Pancreas (tissue), 10 donors: ENCODE measurements at regions not wholly inside any gene's neighbourhood (a gene's known extent, or its start where the extent isn't known, plus 50 kb on each side); places are given as distances from the start of the nearest gene placed in this dataset.

Experiments used
- ATAC-seq, 4 donors: fragments of 200-7000 bp; cut with Tn5 transposase; one replicate each; pipeline versions ENCODE4 v1.8.0 to v1.9.1; 2020; ENCODE audit warnings: mild to moderate bottlenecking in 4 of 4, moderate library complexity in 4 of 4
- DNase-seq, 6 donors: peaks; one replicate each; pipeline ENCODE4 v3.0.0-alpha.2; 2020
- FAIRE-seq: peaks from 2 replicates; lab custom pipeline; 2012; peaks lifted over from hg19 to GRCh38; lab: Jason Lieb, UNC
- H3K27ac ChIP-seq, 4 donors: fragments of 200-600 bp; sonication (generic); 1 replicate in 3 of 4; 2 replicates in 1 of 4; pipeline versions ENCODE4 v1.5.0 to v1.8.0; 2020
- H3K27me3 ChIP-seq, 4 donors: fragments of 200-600 bp; one replicate each; pipeline ENCODE4 v1.8.0; 2021
- H3K36me3 ChIP-seq, 3 donors: fragments of 200-600 bp; sonication (generic) in 1 of 3; one replicate each; pipeline versions ENCODE4 v1.5.0 to v1.8.0; 2020 to 2021
- H3K4me1 ChIP-seq, 3 donors: fragments of 200-600 bp; one replicate each; pipeline ENCODE4 v1.8.0; 2021
- H3K4me3 ChIP-seq, 4 donors: fragments of 200-600 bp; sonication (generic) in 2 of 4; one replicate each; pipeline versions ENCODE4 v1.5.0 to v1.8.0; 2020 to 2021
- H3K9me3 ChIP-seq, 4 donors: fragments of 200-600 bp; one replicate each; pipeline ENCODE4 v1.8.0; 2021
- WGBS, 2 donors: extraction: QIAGEN DNeasy Blood & Tissue Kit; methylation state at CpG; one replicate each; pipeline ENCODE4 v1.1.7; 2013; 5-methylcytosine and 5-hydroxymethylcytosine counted together
- intact Hi-C, 3 donors: fragments of 100-400 bp; cut with DNase I; formaldehyde crosslinking; loops; one replicate each; pipeline versions ENCODE4 v1.11.1 to v1.14.2; 2022
- TF ChIP-seq, protein P1 (sequence below), 4 donors: fragments of 200-600 bp; sonication (generic) in 3 of 4; IDR thresholded peaks; one replicate each; pipeline versions ENCODE4 v1.5.0 to v1.8.0; 2021; ENCODE audit warnings: antibody characterized with exemption in 4 of 4
- donor health status: healthy with polysubstance abuse.
- donor health status: DM: no; HTN: no; CAD: no; lungs with moderate emphysema.
- donor health status: DM: no; HTN: no; CAD: no.
- donor health status: control.
- donor health status: control.
- donor health status: Bipolar disorder and iron deficiency.
- donor health status: DM: yes; HTN: yes; CAD: no.
- donor health status: DM: no; HTN: no; CAD: no.
- donor health status: DM: no; HTN: no; CAD: no.
- donor health status: DM: yes; HTN: yes; CAD: no.

DNA sequence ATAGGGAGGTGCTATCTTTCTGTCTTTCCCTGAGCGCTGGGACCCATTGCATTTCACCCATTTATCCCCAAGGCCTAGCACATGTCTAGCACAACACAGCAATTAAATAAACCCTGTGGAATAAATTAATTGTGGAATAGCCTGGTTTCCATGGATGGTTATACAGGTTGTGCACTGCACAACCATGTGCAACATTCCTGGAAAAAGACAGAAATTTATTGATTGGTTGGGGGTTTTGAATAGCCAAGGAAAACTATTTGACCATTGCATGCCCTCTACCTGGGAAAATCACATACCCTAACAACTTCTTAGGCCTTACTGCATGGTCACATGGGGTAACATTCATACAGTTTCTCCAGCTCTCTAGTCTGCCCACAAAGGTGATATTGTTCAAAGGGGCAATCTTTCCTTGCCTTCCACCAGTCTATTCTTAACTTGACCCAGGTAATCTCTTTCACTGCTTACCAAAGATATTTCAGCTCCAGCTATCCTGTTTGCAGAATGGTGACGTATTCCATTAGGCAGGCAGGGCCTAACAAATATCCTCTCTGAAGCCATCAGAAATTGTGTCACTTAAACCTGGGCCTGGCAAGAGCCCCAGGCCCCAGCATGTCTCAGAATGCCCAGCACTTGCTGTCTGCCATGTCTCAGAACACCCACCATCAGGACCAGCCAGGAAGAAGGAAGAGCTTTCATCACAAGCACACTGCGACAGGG, 157.9 kb upstream of the RAB4A start:
- FAIRE-seq: no peak
- no peak overlapping the region for H3K4me3 ChIP-seq
- TF ChIP-seq, protein P1, sequence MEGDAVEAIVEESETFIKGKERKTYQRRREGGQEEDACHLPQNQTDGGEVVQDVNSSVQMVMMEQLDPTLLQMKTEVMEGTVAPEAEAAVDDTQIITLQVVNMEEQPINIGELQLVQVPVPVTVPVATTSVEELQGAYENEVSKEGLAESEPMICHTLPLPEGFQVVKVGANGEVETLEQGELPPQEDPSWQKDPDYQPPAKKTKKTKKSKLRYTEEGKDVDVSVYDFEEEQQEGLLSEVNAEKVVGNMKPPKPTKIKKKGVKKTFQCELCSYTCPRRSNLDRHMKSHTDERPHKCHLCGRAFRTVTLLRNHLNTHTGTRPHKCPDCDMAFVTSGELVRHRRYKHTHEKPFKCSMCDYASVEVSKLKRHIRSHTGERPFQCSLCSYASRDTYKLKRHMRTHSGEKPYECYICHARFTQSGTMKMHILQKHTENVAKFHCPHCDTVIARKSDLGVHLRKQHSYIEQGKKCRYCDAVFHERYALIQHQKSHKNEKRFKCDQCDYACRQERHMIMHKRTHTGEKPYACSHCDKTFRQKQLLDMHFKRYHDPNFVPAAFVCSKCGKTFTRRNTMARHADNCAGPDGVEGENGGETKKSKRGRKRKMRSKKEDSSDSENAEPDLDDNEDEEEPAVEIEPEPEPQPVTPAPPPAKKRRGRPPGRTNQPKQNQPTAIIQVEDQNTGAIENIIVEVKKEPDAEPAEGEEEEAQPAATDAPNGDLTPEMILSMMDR (IDR thresholded peaks at IDR 0.05): no peak
- intact Hi-C loops: no loop called here
- peaks cover 18 to 37% (median 34%) of the 10 kb centered on the region in 3 donors for H3K4me1 ChIP-seq
- H3K27me3 ChIP-seq: no peaks in the 10 kb centered on the region
- no peaks in the 10 kb centered on the region for H3K9me3 ChIP-seq
- 79 to 80% methylated on average over 3 of the region's 3 CpGs for WGBS, 2 donors
- peak; percentile 5 to 35 (median 21) for ATAC-seq
- no peaks in the 10 kb centered on the region for H3K36me3 ChIP-seq
- peak overlapping the region in 3 of 4 donors; percentile 20 to 43 (median 20) for H3K27ac ChIP-seq
- no peak for DNase-seq

DNA sequence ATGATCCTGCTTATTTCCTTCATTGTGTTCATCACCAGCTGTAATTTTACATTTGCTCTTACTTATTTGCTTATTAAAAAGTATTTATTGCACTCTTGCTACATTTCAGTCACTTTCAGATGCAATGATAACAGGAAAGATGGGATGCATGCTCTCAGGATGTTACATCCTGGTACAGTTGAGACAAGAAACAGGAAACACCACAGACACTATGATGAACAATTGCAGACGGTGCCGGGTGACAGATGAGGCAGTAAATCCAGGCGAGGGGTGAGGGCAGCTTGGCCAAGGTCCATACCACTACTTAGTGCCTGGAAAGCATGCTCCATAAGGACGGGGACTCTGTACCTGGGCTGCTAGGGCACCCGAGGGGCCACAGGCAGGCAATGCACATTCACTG, 156.6 kb upstream of the RAB4A start:
- intact Hi-C loops: no loop called here
- Histone ChIP-seq H3K27me3 (no peaks in the 10 kb centered on the region), H3K4me1 (peaks cover 18 to 37% (median 35%) of the 10 kb centered on the region in 3 donors), H3K36me3 (no peaks in the 10 kb centered on the region), H3K27ac (no peak overlapping the region), H3K4me3 (no peak overlapping the region), H3K9me3 (no peaks in the 10 kb centered on the region)
- WGBS, 2 donors: 62 to 69% methylated on average over 5 of the region's 5 CpGs
- TF ChIP-seq, protein P1 (IDR thresholded peaks at IDR 0.05): no peak
- DNase-seq: no peak
- no peak for FAIRE-seq
- ATAC-seq: no peak

DNA sequence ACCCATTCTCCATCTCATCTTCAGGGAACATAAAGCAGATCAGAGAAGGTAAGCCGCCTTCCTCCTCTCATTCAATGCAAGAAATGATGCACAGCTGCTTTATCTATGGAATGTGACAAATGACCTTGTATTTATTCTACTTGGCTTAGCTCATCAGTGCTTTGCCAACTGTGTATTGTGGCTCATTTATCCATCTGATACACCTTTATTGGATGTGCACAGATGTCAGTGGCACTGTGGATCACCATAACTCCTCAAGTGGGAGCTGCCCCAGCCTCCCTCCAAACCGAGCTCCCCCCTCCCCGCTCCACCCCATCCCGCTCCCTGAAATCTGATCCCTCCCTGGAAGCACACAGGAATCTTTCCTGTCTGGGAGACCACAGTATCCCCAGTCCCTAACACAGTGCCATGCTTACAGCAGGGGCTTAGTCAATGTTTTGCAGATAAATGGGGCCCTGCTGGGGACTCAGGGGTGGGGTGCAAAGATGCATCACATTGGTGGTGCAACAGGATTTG, 156.0 kb upstream of the RAB4A start:
- Histone ChIP-seq H3K9me3 (no peaks in the 10 kb centered on the region), H3K4me3 (no peak overlapping the region), H3K27me3 (no peaks in the 10 kb centered on the region), H3K27ac (no peak overlapping the region), H3K4me1 (peaks cover 16 to 36% (median 35%) of the 10 kb centered on the region in 3 donors), H3K36me3 (no peaks in the 10 kb centered on the region)
- TF ChIP-seq, protein P1 (IDR thresholded peaks at IDR 0.05): no peak
- intact Hi-C loops: no loop called here
- no peak for DNase-seq
- no peak for FAIRE-seq
- WGBS, 2 donors: 40 to 46% methylated on average over 4 of the region's 4 CpGs
- no peak for ATAC-seq

DNA sequence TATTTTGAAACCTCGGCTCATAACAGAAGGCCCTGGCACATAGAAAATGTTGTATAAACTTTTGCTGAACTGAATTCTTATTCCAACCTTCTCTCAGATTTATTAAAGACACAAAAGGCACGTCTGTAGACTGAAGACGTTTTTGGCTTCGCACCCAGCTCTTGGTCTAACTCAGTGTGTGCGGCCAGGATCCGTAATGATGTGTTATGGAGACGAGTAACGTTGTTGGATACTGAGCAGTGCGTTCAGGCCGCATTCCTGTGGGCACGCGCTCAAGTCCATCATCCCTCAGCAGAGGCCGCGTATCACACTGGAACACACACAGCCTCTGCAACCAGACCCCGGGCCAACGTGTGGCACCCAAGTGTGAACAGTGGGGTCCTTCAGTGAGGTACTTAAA, 154.8 kb upstream of the RAB4A start:
- intact Hi-C loops: no loop called here
- ATAC-seq (no peak), DNase-seq (no peak), FAIRE-seq (peak; percentile 26)
- no peaks in the 10 kb centered on the region for H3K9me3 ChIP-seq
- WGBS, 2 donors: 93 to 94% methylated on average over 16 of the region's 16 CpGs
- H3K27me3 ChIP-seq: no peaks in the 10 kb centered on the region
- H3K27ac ChIP-seq: no peak overlapping the region
- H3K4me3 ChIP-seq: no peak overlapping the region
- H3K4me1 ChIP-seq: peaks cover 15 to 35% (median 34%) of the 10 kb centered on the region in 3 donors
- TF ChIP-seq, protein P1 (IDR thresholded peaks at IDR 0.05): no peak
- H3K36me3 ChIP-seq: no peaks in the 10 kb centered on the region
